GM18526 (cell line): ENCODE measurements at regions not wholly inside any gene's neighbourhood (a gene's known extent, or its start where the extent isn't known, plus 50 kb on each side); places are given as distances from the start of the nearest gene placed in this dataset.

Experiments
- POLR2A ChIP-seq: IDR thresholded peaks from 3 replicates; pipeline ENCODE4 v1.6.1; 2011; ENCODE audit not compliant: insufficient read length; ENCODE audit errors: extremely low read depth

DNA sequence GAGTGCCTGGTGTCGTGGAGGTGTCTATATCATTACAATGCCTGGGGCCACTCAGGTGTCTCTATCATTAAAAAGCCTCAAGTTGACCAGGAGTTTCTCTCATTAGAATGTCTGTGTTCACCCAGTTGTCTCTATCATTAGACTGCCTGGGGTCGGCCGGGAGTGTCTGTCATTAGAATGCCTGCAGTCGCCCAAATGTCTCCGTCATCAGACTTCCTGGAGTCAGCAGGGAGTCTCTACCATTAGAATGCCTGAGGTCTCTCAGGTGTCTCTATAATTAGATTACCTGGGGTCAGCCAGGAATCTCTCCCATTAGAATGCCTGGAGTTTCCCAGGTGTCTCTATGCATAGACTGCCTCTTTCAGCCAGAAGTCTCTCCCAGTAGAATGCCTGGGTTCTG lies 1477.6 kb downstream of the UQCRFS1 start:
- TF ChIP-seq POLR2A: no peak

DNA sequence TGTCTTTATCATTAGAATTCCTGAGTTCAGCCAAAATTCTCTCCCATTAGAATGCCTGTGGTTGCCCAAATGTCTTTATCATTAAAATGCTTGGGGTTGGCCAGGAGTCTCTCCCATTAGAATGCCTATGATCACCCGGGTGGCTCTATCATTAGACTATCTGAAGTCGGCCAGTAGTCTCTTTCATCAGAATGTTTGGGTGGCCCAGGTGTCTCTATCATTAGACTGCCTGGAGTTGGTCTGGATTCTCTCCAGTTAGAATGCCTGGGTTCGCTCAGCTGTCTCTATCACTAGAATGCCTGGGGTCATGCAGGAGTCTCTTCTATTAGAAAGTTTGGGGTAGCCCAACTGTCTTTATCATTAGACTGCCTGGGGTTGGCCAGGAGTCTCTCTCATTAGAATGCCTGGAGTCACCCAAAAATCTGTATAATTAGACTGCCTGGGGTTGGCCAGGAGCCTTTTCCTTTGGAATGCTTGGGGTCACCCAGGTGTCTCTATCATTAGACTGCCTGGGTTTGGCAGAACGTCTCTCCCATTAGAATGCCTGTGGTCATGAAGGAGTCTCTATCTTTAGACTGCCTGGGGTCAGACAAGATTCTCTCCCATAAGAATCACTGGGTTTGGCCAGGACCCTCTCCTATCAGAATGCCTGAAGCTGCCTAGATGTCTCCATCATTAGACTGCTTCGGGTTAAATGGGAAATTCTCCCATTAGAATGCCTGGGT lies 1478.3 kb downstream of the UQCRFS1 start:
- no peak for TF ChIP-seq POLR2A

GRCh38 chr19:27733551-27734266 lies 1479.2 kb downstream of the UQCRFS1 start:
- TF ChIP-seq POLR2A: no peak

- no peak for TF ChIP-seq POLR2A
These were observed 1483.6 kb downstream of the UQCRFS1 start for GRCh38 chr19:27729332-27729731.

- TF ChIP-seq POLR2A: no peak
These were observed 1490.3 kb downstream of the UQCRFS1 start for GRCh38 chr19:27722625-27723024.

- TF ChIP-seq POLR2A: no peak
These were observed 1492.8 kb downstream of the UQCRFS1 start for GRCh38 chr19:27720155-27720554.

GRCh38 chr19:27719034-27719433 lies 1493.9 kb downstream of the UQCRFS1 start:
- TF ChIP-seq POLR2A: no peak

DNA sequence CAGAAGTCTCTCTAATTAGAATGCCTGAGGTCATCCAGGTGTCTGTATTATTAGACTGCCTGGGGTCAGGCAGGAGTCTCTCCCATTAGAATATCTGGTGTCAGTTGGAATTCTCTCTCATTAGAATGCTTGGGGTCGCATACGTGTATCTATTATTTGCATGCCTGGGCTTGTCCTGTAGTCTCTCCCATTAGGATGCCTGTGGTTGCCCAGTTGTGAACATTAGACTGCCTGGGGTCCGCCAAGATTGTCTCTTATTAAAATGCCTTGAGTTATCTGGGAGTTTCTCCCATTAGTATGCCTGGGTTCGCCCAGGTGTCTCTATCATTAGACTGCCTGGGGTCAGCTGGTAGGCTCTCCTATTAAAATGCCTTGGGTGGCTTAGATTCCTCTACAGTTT lies 1494.7 kb downstream of the UQCRFS1 start:
- TF ChIP-seq POLR2A: no peak

GRCh38 chr19:27717825-27718224 lies 1495.1 kb downstream of the UQCRFS1 start:
- TF ChIP-seq POLR2A: no peak

- no peak for TF ChIP-seq POLR2A
These were observed 1496.0 kb downstream of the UQCRFS1 start for GRCh38 chr19:27716922-27717321.

- TF ChIP-seq POLR2A: no peak
These were observed 1498.1 kb downstream of the UQCRFS1 start for GRCh38 chr19:27714857-27715256.

DNA sequence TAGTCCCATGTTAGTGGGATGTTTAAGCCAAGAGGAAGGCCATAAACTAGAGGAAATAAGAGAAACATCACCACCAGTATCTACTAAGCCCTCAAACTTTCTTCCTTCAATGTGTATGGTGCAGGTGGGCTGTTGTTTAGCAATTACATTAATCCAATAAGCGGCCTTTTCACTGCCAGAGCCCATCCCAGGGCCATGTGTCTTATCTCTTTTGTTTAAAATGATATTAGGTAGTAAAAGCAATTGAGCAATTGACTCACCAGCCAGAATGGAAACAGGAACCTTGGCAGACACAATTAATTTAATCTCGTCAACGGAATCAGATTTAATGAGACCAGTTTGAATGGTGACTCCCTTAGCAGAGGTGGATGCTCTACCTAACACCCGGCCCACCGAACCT lies 1503.5 kb downstream of the UQCRFS1 start:
- TF ChIP-seq POLR2A: no peak

DNA sequence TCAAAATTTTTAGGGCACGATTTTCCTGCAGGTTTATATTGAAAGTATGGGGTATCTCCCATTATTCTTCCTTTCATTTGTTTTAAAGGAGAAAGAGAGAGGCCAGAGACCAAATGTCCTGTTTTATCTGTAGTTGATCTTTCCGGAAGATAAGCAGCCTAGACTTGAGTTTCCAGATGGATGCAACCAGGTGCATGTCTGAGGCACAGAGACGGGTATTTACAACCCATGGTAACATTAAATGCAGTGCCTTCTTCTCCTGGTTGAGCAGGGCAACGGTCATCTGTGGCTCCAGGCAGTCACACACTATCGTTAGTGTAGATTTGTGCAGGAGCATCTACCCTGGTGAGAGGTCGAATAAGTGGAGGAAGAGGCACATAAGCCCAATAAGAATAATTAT lies 1507.1 kb downstream of the UQCRFS1 start:
- no peak for TF ChIP-seq POLR2A

GRCh38 chr19:27694361-27695055 lies 1518.4 kb downstream of the UQCRFS1 start:
- TF ChIP-seq POLR2A: no peak

- no peak for TF ChIP-seq POLR2A
These were observed 1521.0 kb downstream of the UQCRFS1 start for GRCh38 chr19:27691991-27692390.

GRCh38 chr19:27689734-27690241 lies 1523.2 kb downstream of the UQCRFS1 start:
- no peak for TF ChIP-seq POLR2A
